Smooth muscle cell (in vitro differentiated cells): ENCODE measurements at regions not wholly inside any gene's neighbourhood (a gene's known extent, or its start where the extent isn't known, plus 50 kb on each side); places are given as distances from the start of the nearest gene placed in this dataset.

Experiments used
- DNase-seq: peaks from one replicate; lab custom pipeline; 2025; ENCODE audit not compliant: unreplicated experiment; lab: John Stamatoyannopoulos, UW
- H2AFZ ChIP-seq: fragments of 200-600 bp; sonication (generic); 2 replicates; pipeline ENCODE4 v1.6.0; 2016; ENCODE audit warnings: antibody characterized with exemption, low read depth, mild to moderate bottlenecking
- H3F3A ChIP-seq: fragments of 200-600 bp; sonication (generic); 2 replicates; pipeline ENCODE4 v1.6.0; 2017; ENCODE audit warnings: antibody characterized with exemption, low read depth
- H3K27ac ChIP-seq: fragments of 200-600 bp; sonication (generic); 2 replicates; pipeline ENCODE4 v1.5.1; 2016; ENCODE audit warnings: low read depth, mild to moderate bottlenecking
- H3K27me3 ChIP-seq: fragments of 200-600 bp; sonication (generic); 2 replicates; pipeline ENCODE4 v1.6.1; 2016; ENCODE audit warnings: low read depth, mild to moderate bottlenecking
- H3K36me3 ChIP-seq: fragments of 200-600 bp; sonication (generic); 2 replicates; pipeline ENCODE4 v1.5.1; 2016; ENCODE audit warnings: low read depth
- H3K4me1 ChIP-seq: fragments of 200-600 bp; sonication (generic); 2 replicates; pipeline ENCODE4 v1.5.1; 2016; ENCODE audit warnings: low read depth
- H3K4me2 ChIP-seq: fragments of 200-600 bp; sonication (generic); 2 replicates; pipeline ENCODE4 v1.6.0; 2016; ENCODE audit warnings: mild to moderate bottlenecking
- H3K4me3 ChIP-seq: fragments of 200-600 bp; sonication (generic); 2 replicates; pipeline ENCODE4 v1.5.1; 2016; ENCODE audit warnings: mild to moderate bottlenecking
- H3K79me2 ChIP-seq: fragments of 200-600 bp; sonication (generic); 2 replicates; pipeline ENCODE4 v1.6.0; 2016; ENCODE audit warnings: low read depth, mild to moderate bottlenecking
- H3K9ac ChIP-seq: fragments of 200-600 bp; sonication (generic); 2 replicates; pipeline ENCODE4 v1.6.0; 2016; ENCODE audit warnings: low read depth
- H3K9me3 ChIP-seq: fragments of 200-600 bp; sonication (generic); replicated peaks from 2 replicates; pipeline ENCODE4 v1.5.1; 2016; ENCODE audit warnings: low read depth
- H4K20me1 ChIP-seq: fragments of 200-600 bp; sonication (generic); 2 replicates; pipeline ENCODE4 v1.6.0; 2016; ENCODE audit warnings: low read depth
- WGBS: methylation state at CpG from one replicate; pipeline ENCODE4 v1.1.7; 2016; ENCODE audit warnings: low lambda C conversion rate; 5-methylcytosine and 5-hydroxymethylcytosine counted together
- TF ChIP-seq, protein P1 (sequence below): fragments of 200-600 bp; sonication (generic); IDR thresholded peaks from 2 replicates; pipeline ENCODE4 v1.5.1; 2017; ENCODE audit warnings: borderline replicate concordance, mild to moderate bottlenecking, antibody characterized with exemption; ENCODE audit not compliant: insufficient read depth, poor library complexity, severe bottlenecking

- Histone ChIP-seq H3K27ac (no peak overlapping the region), H3K27me3 (no peaks in the 10 kb centered on the region), H3K36me3 (no peaks in the 10 kb centered on the region), H3K79me2 (no peaks in the 10 kb centered on the region), H3K9ac (no peak overlapping the region), H3K4me2 (no peak overlapping the region), H2AFZ (no peak overlapping the region), H3K4me3 (no peak overlapping the region), H3K9me3 (no peaks in the 10 kb centered on the region), H4K20me1 (no peaks in the 10 kb centered on the region), H3F3A (no peaks in the 10 kb centered on the region), H3K4me1 (peaks cover 5% of the 10 kb centered on the region)
- 75% methylated on average over 4 of the region's 4 CpGs for WGBS
- no peak for DNase-seq
- TF ChIP-seq, protein P1, sequence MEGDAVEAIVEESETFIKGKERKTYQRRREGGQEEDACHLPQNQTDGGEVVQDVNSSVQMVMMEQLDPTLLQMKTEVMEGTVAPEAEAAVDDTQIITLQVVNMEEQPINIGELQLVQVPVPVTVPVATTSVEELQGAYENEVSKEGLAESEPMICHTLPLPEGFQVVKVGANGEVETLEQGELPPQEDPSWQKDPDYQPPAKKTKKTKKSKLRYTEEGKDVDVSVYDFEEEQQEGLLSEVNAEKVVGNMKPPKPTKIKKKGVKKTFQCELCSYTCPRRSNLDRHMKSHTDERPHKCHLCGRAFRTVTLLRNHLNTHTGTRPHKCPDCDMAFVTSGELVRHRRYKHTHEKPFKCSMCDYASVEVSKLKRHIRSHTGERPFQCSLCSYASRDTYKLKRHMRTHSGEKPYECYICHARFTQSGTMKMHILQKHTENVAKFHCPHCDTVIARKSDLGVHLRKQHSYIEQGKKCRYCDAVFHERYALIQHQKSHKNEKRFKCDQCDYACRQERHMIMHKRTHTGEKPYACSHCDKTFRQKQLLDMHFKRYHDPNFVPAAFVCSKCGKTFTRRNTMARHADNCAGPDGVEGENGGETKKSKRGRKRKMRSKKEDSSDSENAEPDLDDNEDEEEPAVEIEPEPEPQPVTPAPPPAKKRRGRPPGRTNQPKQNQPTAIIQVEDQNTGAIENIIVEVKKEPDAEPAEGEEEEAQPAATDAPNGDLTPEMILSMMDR: no peak
Observed at GRCh38 chr5:97844797-97845196, 661.8 kb upstream of the RIOK2 start.

DNA sequence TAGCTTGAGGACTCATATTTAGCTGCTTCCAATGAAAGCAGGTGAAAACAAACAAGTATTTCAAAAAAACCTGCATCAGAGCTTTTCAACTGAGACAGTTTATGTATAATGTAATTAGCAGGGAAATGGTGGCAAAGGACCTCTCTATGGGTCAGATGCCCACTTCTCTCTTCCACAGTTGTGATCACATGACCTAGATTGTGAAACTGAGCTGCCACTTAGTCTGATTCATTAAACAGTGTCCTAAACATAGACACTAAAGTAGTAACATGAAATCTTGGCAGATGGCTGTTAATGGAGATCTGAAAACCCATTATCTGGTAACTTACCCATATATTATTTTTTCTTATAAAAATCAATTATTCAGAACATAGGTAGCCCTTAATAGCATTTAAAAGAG lies 663.6 kb upstream of the RIOK2 start:
- TF ChIP-seq, protein P1: no peak
- H3K4me1 ChIP-seq: peaks cover 7% of the 10 kb centered on the region
- no peak overlapping the region for H3K4me3 ChIP-seq
- H3K27me3 ChIP-seq: no peaks in the 10 kb centered on the region
- H3K36me3 ChIP-seq: no peaks in the 10 kb centered on the region
- no peaks in the 10 kb centered on the region for H3K9me3 ChIP-seq
- H3K9ac ChIP-seq: no peak overlapping the region
- H4K20me1 ChIP-seq: no peaks in the 10 kb centered on the region
- no peak overlapping the region for H3K4me2 ChIP-seq
- H3F3A ChIP-seq: no peaks in the 10 kb centered on the region
- H3K27ac ChIP-seq: no peak overlapping the region
- no peak for DNase-seq
- H3K79me2 ChIP-seq: no peaks in the 10 kb centered on the region
- H2AFZ ChIP-seq: no peak overlapping the region

DNA sequence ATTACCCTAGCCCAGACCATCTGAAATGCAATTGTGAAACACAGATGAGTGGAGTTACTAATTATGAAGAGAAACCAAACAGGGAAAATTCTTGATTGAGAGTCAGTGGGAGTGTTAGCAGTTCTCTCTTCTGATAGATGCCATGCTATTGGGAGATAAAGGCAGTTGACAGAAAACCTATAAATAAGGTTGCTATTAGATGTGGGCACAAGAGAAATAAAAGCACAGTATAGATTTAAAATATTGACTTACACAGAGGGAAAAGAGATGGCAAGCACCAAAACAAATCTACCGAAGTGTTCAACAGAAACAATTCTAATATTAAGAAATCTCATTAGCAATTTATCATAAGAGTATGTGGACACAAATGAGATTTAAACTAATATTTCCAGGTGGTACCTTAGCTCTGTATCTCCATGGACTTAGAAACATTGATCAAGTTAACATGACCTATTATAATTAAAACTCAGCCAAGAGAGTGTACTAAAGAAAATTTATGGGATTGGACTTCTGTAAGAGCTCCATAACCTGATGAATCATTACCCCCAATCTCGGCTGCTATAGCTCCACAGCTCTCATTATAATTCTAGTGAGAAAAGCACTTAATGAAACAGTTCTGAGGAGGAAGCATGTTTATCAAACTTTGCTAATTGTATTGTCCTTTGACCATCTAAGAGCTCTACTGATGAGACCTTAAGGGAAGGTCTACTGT lies 665.0 kb upstream of the RIOK2 start:
- DNase-seq: no peak
- Histone ChIP-seq H4K20me1 (no peaks in the 10 kb centered on the region), H3K36me3 (no peaks in the 10 kb centered on the region), H3K4me1 (peaks cover 7% of the 10 kb centered on the region), H3K4me2 (no peak overlapping the region), H3K27me3 (no peaks in the 10 kb centered on the region), H3K9me3 (no peaks in the 10 kb centered on the region), H3K9ac (no peak overlapping the region), H3K27ac (no peak overlapping the region), H3F3A (peaks cover under 1% of the 10 kb centered on the region), H3K4me3 (no peak overlapping the region), H3K79me2 (no peaks in the 10 kb centered on the region), H2AFZ (no peak overlapping the region)
- WGBS: 78% methylated on average over 2 of the region's 2 CpGs
- TF ChIP-seq, protein P1: no peak

DNA sequence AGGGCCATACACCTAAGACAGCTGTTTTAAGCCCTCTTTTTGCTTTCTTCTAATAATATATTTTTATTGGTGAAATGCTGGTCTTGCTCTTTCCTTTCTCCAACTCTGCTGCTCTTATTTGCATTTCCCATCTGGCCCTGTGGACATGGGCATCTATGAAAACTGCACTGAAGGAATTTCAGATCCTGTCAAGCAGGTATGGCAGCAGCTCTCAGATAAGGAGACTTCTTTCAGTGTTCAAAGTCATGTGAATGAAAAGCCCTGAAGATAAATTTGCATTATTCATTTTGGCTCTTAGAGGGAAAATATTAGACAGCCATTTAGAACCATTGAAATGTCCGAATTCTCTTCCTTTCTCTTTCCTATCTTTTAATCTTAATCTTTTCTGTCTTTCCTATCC lies 668.0 kb upstream of the RIOK2 start:
- TF ChIP-seq, protein P1: no peak
- Histone ChIP-seq H3K4me2 (no peak overlapping the region), H3K79me2 (no peaks in the 10 kb centered on the region), H3K4me1 (peaks cover 7% of the 10 kb centered on the region), H3K27me3 (no peaks in the 10 kb centered on the region), H3K9ac (no peak overlapping the region), H3K36me3 (no peaks in the 10 kb centered on the region), H3K27ac (no peak overlapping the region), H3K9me3 (no peaks in the 10 kb centered on the region), H4K20me1 (no peaks in the 10 kb centered on the region), H2AFZ (no peak overlapping the region), H3K4me3 (no peak overlapping the region), H3F3A (peaks cover 6% of the 10 kb centered on the region)
- DNase-seq: no peak
- WGBS: 92% methylated on average over 1 of the region's 1 CpG
